ENCODE measurements at regions not wholly inside any gene's neighbourhood (a gene's known extent, or its start where the extent isn't known, plus 50 kb on each side); places are given as distances from the start of the nearest gene placed in this dataset.

GRCh38 chr11:97109078-97109477, 719.3 kb downstream of the JRKL start:
- Histone ChIP-seq H3K4me1 (ENCODE audit: control insufficient read depth in 4 of 4, insufficient read depth in 4 of 4, low read length in 3 of 4) (no peaks in the 10 kb centered on the region), H3K4me3 (ENCODE audit: low read depth in 1 of 3, low read length in 3 of 3) (no peak overlapping the region)
- WGBS = 71% methylated on average over 1 of the region's 1 CpG

GRCh38 chr11:97110376-97110775, 720.6 kb downstream of the JRKL start:
- DNase-seq (ENCODE audit: low spot score) = no peak
- Histone ChIP-seq H3K27me3 (ENCODE audit: control insufficient read depth in 4 of 4, insufficient read depth in 4 of 4, low read length in 3 of 4) (peaks cover 0 to 3% (median 0%) of the 10 kb centered on the region in 4 donors), H3K9ac (ENCODE audit: low read depth in 1 of 2, low read length in 2 of 2) (no peak overlapping the region), H3K9me3 (ENCODE audit: control insufficient read depth in 4 of 4, low read length in 3 of 4) (no peaks in the 10 kb centered on the region), H3K4me3 (ENCODE audit: low read depth in 1 of 3, low read length in 3 of 3) (no peak overlapping the region), H3K36me3 (ENCODE audit: control insufficient read depth in 4 of 4, insufficient read depth in 3 of 4, low read depth in 1 of 4, low read length in 3 of 4) (no peaks in the 10 kb centered on the region), H3K4me1 (ENCODE audit: control insufficient read depth in 4 of 4, insufficient read depth in 4 of 4, low read length in 3 of 4) (no peaks in the 10 kb centered on the region), H3K27ac (ENCODE audit: low read depth in 1 of 2, low read length in 2 of 2) (no peak overlapping the region)
- TF ChIP-seq NR2F2 (IDR thresholded peaks at IDR 0.05) (no peak), RXRA (IDR thresholded peaks at IDR 0.05) (no peak)
- WGBS = 64% methylated on average over 4 of the region's 4 CpGs

More at GRCh38 chr11:97109078-97109477, 719.3 kb downstream of the JRKL start:
- no peak for DNase-seq (ENCODE audit: low spot score)
- TF ChIP-seq HNF4A (conservative IDR thresholded peaks at IDR 0.05) = no peak
- no peak for TF ChIP-seq MAX (IDR thresholded peaks at IDR 0.05)
- TF ChIP-seq ZBTB33 (IDR thresholded peaks at IDR 0.05) = no peak
- no peak for TF ChIP-seq TAF1 (conservative IDR thresholded peaks at IDR 0.05)
- no peak for TF ChIP-seq REST (IDR thresholded peaks at IDR 0.05)
- TF ChIP-seq EGR1 (IDR thresholded peaks at IDR 0.05; ENCODE audit: low read depth in 2 of 2) = no peak
- H3K36me3 ChIP-seq (ENCODE audit: control insufficient read depth in 4 of 4, insufficient read depth in 3 of 4, low read depth in 1 of 4, low read length in 3 of 4) = no peaks in the 10 kb centered on the region
- no peak overlapping the region for H3K27ac ChIP-seq (ENCODE audit: low read depth in 1 of 2, low read length in 2 of 2)
- no peaks in the 10 kb centered on the region for H3K9me3 ChIP-seq (ENCODE audit: control insufficient read depth in 4 of 4, low read length in 3 of 4)
- peaks cover 0 to 3% (median 0%) of the 10 kb centered on the region in 4 donors for H3K27me3 ChIP-seq (ENCODE audit: control insufficient read depth in 4 of 4, insufficient read depth in 4 of 4, low read length in 3 of 4)
- H3K9ac ChIP-seq (ENCODE audit: low read depth in 1 of 2, low read length in 2 of 2) = no peak overlapping the region

GRCh38 chr11:97111559-97111958, 721.7 kb downstream of the JRKL start:
- Histone ChIP-seq H3K36me3 (ENCODE audit: control insufficient read depth in 4 of 4, insufficient read depth in 3 of 4, low read depth in 1 of 4, low read length in 3 of 4) (no peaks in the 10 kb centered on the region), H3K9me3 (ENCODE audit: control insufficient read depth in 4 of 4, low read length in 3 of 4) (no peaks in the 10 kb centered on the region), H3K27me3 (ENCODE audit: control insufficient read depth in 4 of 4, insufficient read depth in 4 of 4, low read length in 3 of 4) (peaks cover 0 to 3% (median 0%) of the 10 kb centered on the region in 4 donors), H3K9ac (ENCODE audit: low read depth in 1 of 2, low read length in 2 of 2) (no peak overlapping the region), H3K27ac (ENCODE audit: low read depth in 1 of 2, low read length in 2 of 2) (no peak overlapping the region), H3K4me1 (ENCODE audit: control insufficient read depth in 4 of 4, insufficient read depth in 4 of 4, low read length in 3 of 4) (no peaks in the 10 kb centered on the region), H3K4me3 (ENCODE audit: low read depth in 1 of 3, low read length in 3 of 3) (no peak overlapping the region)
- WGBS = 86% methylated on average over 11 of the region's 11 CpGs
- no peak for DNase-seq (ENCODE audit: low spot score)
- TF ChIP-seq ATF3 (IDR thresholded peaks at IDR 0.05) (no peak), TAF1 (conservative IDR thresholded peaks at IDR 0.05) (no peak), FOXA2 (IDR thresholded peaks at IDR 0.05) (no peak), GABPA (IDR thresholded peaks at IDR 0.05 in 1 of 2, conservative IDR thresholded peaks at IDR 0.05 in 1 of 2) (no peak), RAD21 (IDR thresholded peaks at IDR 0.05) (no peak)
